GM21515 (cell line): ENCODE measurements at regions not wholly inside any gene's neighbourhood (a gene's known extent, or its start where the extent isn't known, plus 50 kb on each side); places are given as distances from the start of the nearest gene placed in this dataset.
"Not testable (repeated sequence)": the region's sequence is repeated elsewhere in the genome, so short reads cannot be mapped to it uniquely, and the experiment has no call there.

Experiments
- ATAC-seq: cut with Tn5 transposase; IDR thresholded peaks from one replicate; pipeline ENCODE4 v1.9.1; 2021; ENCODE audit not compliant: unreplicated experiment

GRCh38 chr7:49580000-49580399, 193.4 kb upstream of the VWC2 start:
- no peak for ATAC-seq

GRCh38 chr7:49580761-49581160, 192.7 kb upstream of the VWC2 start:
- ATAC-seq: no peak

GRCh38 chr7:49583440-49583839, 190.0 kb upstream of the VWC2 start:
- no peak for ATAC-seq

- ATAC-seq: no peak
Observed at GRCh38 chr7:49596701-49597491, 176.5 kb upstream of the VWC2 start.

GRCh38 chr7:49597805-49598204, 175.6 kb upstream of the VWC2 start:
- ATAC-seq: no peak

GRCh38 chr7:49611951-49612350, 161.5 kb upstream of the VWC2 start:
- ATAC-seq: no peak

- no peak for ATAC-seq
Observed at GRCh38 chr7:49613759-49614158, 159.7 kb upstream of the VWC2 start.

GRCh38 chr7:49614974-49615373, 158.5 kb upstream of the VWC2 start:
- ATAC-seq: not testable (repeated sequence)

GRCh38 chr7:49618028-49618427, 155.4 kb upstream of the VWC2 start:
- ATAC-seq: no peak

GRCh38 chr7:49623943-49624342, 149.5 kb upstream of the VWC2 start:
- no peak for ATAC-seq

GRCh38 chr7:49624611-49625010, 148.8 kb upstream of the VWC2 start:
- no peak for ATAC-seq

- ATAC-seq: no peak
Observed at GRCh38 chr7:49630513-49630912, 142.9 kb upstream of the VWC2 start.

GRCh38 chr7:49631071-49631815, 142.2 kb upstream of the VWC2 start:
- no peak for ATAC-seq

GRCh38 chr7:49631960-49632359, 141.5 kb upstream of the VWC2 start:
- ATAC-seq: no peak

GRCh38 chr7:49635800-49636199, 137.6 kb upstream of the VWC2 start:
- no peak for ATAC-seq

- no peak for ATAC-seq
Observed at GRCh38 chr7:49636400-49636799, 137.0 kb upstream of the VWC2 start.

GRCh38 chr7:49638166-49638565, 135.3 kb upstream of the VWC2 start:
- ATAC-seq: no peak

GRCh38 chr7:49639068-49639593, 134.3 kb upstream of the VWC2 start:
- no peak for ATAC-seq

- ATAC-seq: no peak
Observed at GRCh38 chr7:49639808-49640207, 133.6 kb upstream of the VWC2 start.

GRCh38 chr7:49643321-49643720, 130.1 kb upstream of the VWC2 start:
- no peak for ATAC-seq

GRCh38 chr7:49643736-49644135, 129.7 kb upstream of the VWC2 start:
- ATAC-seq: no peak
